Panc1 (cell line): ENCODE measurements at regions not wholly inside any gene's neighbourhood (a gene's known extent, or its start where the extent isn't known, plus 50 kb on each side); places are given as distances from the start of the nearest gene placed in this dataset.

Source experiments
- ATAC-seq: fragments of 200-7000 bp; cut with Tn5 transposase; 2 replicates; pipeline ENCODE4 v1.9.1; 2020; ENCODE audit warnings: mild to moderate bottlenecking, moderate library complexity
- BruUV-seq: library from RNA; stranded (reverse); fragments of 400-500 nt; replicated peaks from 2 replicates; lab custom pipeline; 2021; lab: Mats Ljungman, UMichigan
- CTCF ChIA-PET: fragments of 300-600 bp; sonication (Branson Sonifier 250); formaldehyde crosslinking; loops from one replicate; lab custom pipeline; 2022; ENCODE audit warnings: antibody characterized with exemption; lab: Charles Lee
- POLR2A ChIA-PET: fragments of 300-600 bp; sonication (Branson Sonifier 250); formaldehyde crosslinking; loops from one replicate; lab custom pipeline; 2022; ENCODE audit warnings: antibody characterized with exemption; lab: Charles Lee
- DNase-seq: peaks from one replicate; pipeline ENCODE4 v3.0.0-alpha.2; 2010; ENCODE audit warnings: low read depth, low spot score
- H3K27ac ChIP-seq: 2 replicates; pipeline ENCODE4 v1.5.1; 2011; ENCODE audit warnings: mild to moderate bottlenecking, low read length, inconsistent platforms
- H3K27me3 ChIP-seq: fragments of 200-500 bp; sonication (Bioruptor generic); 2 replicates; pipeline ENCODE4 v1.6.0; 2014; ENCODE audit warnings: low read length, inconsistent platforms; ENCODE audit not compliant: control insufficient read depth, insufficient read depth
- H3K36me3 ChIP-seq: fragments of 200-500 bp; sonication (Bioruptor generic); 2 replicates; pipeline ENCODE4 v1.5.1; 2014; ENCODE audit warnings: inconsistent platforms, mild to moderate bottlenecking, low read length, moderate library complexity; ENCODE audit not compliant: control insufficient read depth, insufficient read depth
- H3K4me1 ChIP-seq: 2 replicates; pipeline ENCODE4 v1.5.1; 2011; ENCODE audit warnings: inconsistent platforms, mild to moderate bottlenecking, low read length, moderate library complexity; ENCODE audit not compliant: control insufficient read depth, insufficient read depth
- H3K4me3 ChIP-seq, 2 experiments: 2 replicates each; pipeline ENCODE4 v1.5.1; 2011 to 2012; ENCODE audit warnings: low read depth in 2 of 2, low read length in 2 of 2, mild to moderate bottlenecking in 2 of 2, inconsistent platforms in 1 of 2, moderate library complexity in 1 of 2
- H3K9me3 ChIP-seq: fragments of 200-500 bp; sonication (Bioruptor generic); 2 replicates; pipeline ENCODE4 v1.5.1; 2014; ENCODE audit warnings: low read depth, mild to moderate bottlenecking, inconsistent platforms, low read length, moderate library complexity; ENCODE audit not compliant: control insufficient read depth, insufficient read depth
- CTCF ChIP-seq: fragments of 450-650 bp; IDR thresholded peaks from 2 replicates; pipeline ENCODE4 v1.5.1; 2017; ENCODE audit warnings: mild to moderate bottlenecking
- POLR2AphosphoS5 ChIP-seq: IDR thresholded peaks from 2 replicates; pipeline ENCODE4 v1.6.1; 2012; ENCODE audit warnings: mild to moderate bottlenecking, low read depth, low read length, moderate library complexity
- REST ChIP-seq, 2 experiments: IDR thresholded peaks; 2 replicates each; pipeline ENCODE4 v1.6.1; 2011 to 2012; ENCODE audit warnings: low read depth in 2 of 2, control low read depth in 1 of 2, low read length in 1 of 2, mild to moderate bottlenecking in 1 of 2, moderate library complexity in 1 of 2; ENCODE audit not compliant: insufficient read depth in 1 of 2
- SIN3A ChIP-seq: IDR thresholded peaks from 2 replicates; pipeline ENCODE4 v1.6.1; 2012; ENCODE audit warnings: low read depth, mild to moderate bottlenecking, low read length, moderate library complexity, borderline replicate concordance; ENCODE audit not compliant: insufficient read depth
- TCF7L2 ChIP-seq: IDR thresholded peaks from 2 replicates; pipeline ENCODE4 v1.6.1; 2011; ENCODE audit warnings: mild to moderate bottlenecking, low read depth, low read length, inconsistent platforms
- in situ Hi-C: cut with HindIII; loops from 2 replicates; pipeline ENCODE4 v1.10.0; 2016; ENCODE audit warnings: low sequenced_read_pairs, low pct_unique_long_range_greater_than_20kb
- intact Hi-C: fragments of 100-400 bp; cut with micrococcal nuclease; formaldehyde crosslinking; loops from one replicate; pipeline ENCODE4 v1.10.0; 2022; ENCODE audit not compliant: unreplicated experiment

GRCh38 chr1:194734970-194735369, 1548.6 kb upstream of the B3GALT2 start:
- in situ Hi-C loops = no loop called here
- ATAC-seq (no peak), DNase-seq (no peak)
- H3K27me3 ChIP-seq = no peaks in the 10 kb centered on the region
- no peak for TF ChIP-seq REST (IDR thresholded peaks at IDR 0.05; ENCODE audit: insufficient read depth in 1 of 2, low read depth in 2 of 2, low read length in 1 of 2)
- TF ChIP-seq CTCF = no peak
- TF ChIP-seq SIN3A = no peak
- TF ChIP-seq POLR2AphosphoS5 = no peak
- no peak for TF ChIP-seq TCF7L2
- ChIA-PET CTCF (no interaction called here), POLR2A (no interaction called here)
- intact Hi-C loops = no loop called here
- H3K4me1 ChIP-seq = no peaks in the 10 kb centered on the region
- BruUV-seq = no TSS peak
- no peaks in the 10 kb centered on the region for H3K9me3 ChIP-seq
- no peaks in the 10 kb centered on the region for H3K36me3 ChIP-seq
- no peak overlapping the region for H3K27ac ChIP-seq
- no peak overlapping the region for H3K4me3 ChIP-seq

GRCh38 chr1:194731025-194731424, 1544.6 kb upstream of the B3GALT2 start:
- H3K9me3 ChIP-seq = no peaks in the 10 kb centered on the region
- POLR2A ChIA-PET = no interaction called here
- BruUV-seq = no TSS peak
- no peaks in the 10 kb centered on the region for H3K36me3 ChIP-seq
- TF ChIP-seq TCF7L2 (no peak), POLR2AphosphoS5 (no peak), REST (IDR thresholded peaks at IDR 0.05; ENCODE audit: insufficient read depth in 1 of 2, low read depth in 2 of 2, low read length in 1 of 2) (no peak), CTCF (no peak), SIN3A (no peak)
- H3K27ac ChIP-seq = no peak overlapping the region
- no peaks in the 10 kb centered on the region for H3K4me1 ChIP-seq
- CTCF ChIA-PET = no interaction called here
- in situ Hi-C loops = no loop called here
- H3K4me3 ChIP-seq = no peak overlapping the region
- ATAC-seq (no peak), DNase-seq (no peak)
- intact Hi-C loops = no loop called here
- H3K27me3 ChIP-seq = no peaks in the 10 kb centered on the region
